Keratinocyte (primary cell): ENCODE measurements at regions not wholly inside any gene's neighbourhood (a gene's known extent, or its start where the extent isn't known, plus 50 kb on each side); places are given as distances from the start of the nearest gene placed in this dataset.

Experiments used
- CTCF ChIP-seq, 3 experiments: IDR thresholded peaks in 1 of 3; conservative IDR thresholded peaks in 1 of 3; optimal IDR thresholded peaks in 1 of 3; 2 replicates in 2 of 3; 3 replicates in 1 of 3; pipeline versions ENCODE3 to v1.5.1; 2011; ENCODE audit warnings: low read length in 3 of 3, mild to moderate bottlenecking in 3 of 3, moderate library complexity in 2 of 3, control low read depth in 1 of 3, inconsistent platforms in 1 of 3; ENCODE audit not compliant: insufficient read depth in 2 of 3; ENCODE audit errors: extremely low read depth in 1 of 3
- EZH2 ChIP-seq: IDR thresholded peaks from one replicate; pipeline ENCODE4 v1.6.1; 2012; ENCODE audit warnings: inconsistent platforms, mild to moderate bottlenecking, low read length, moderate library complexity

- TF ChIP-seq CTCF (optimal IDR thresholded peaks at IDR 0.05 in 1 of 3, IDR thresholded peaks at IDR 0.05 in 1 of 3, conservative IDR thresholded peaks at IDR 0.05 in 1 of 3; ENCODE audit: extremely low read depth in 1 of 3, insufficient read depth in 2 of 3, low read length in 3 of 3) (no peak), EZH2 (no peak)
These were observed 68.3 kb upstream of the LINC01488 start for GRCh38 chr11:69413015-69413801.
